ENCODE measurements at regions not wholly inside any gene's neighbourhood (a gene's known extent, or its start where the extent isn't known, plus 50 kb on each side); places are given as distances from the start of the nearest gene placed in this dataset.

GRCh38 chr5:32498484-32498883 is 53.9 kb upstream of the ZFR start:
- Histone ChIP-seq H3K9me3 (ENCODE audit: low read length) (no peaks in the 10 kb centered on the region), H3K4me1 (ENCODE audit: insufficient read depth, low read length, severe bottlenecking) (no peaks in the 10 kb centered on the region), H3K9ac (ENCODE audit: low read length) (no peak overlapping the region), H3F3A (ENCODE audit: insufficient read depth, low read length) (no peaks in the 10 kb centered on the region), H3K27ac (ENCODE audit: low read depth, low read length, poor library complexity, severe bottlenecking) (no peak overlapping the region), H3K9me2 (ENCODE audit: low read depth, low read length) (no peaks in the 10 kb centered on the region), H3K4me3 (ENCODE audit: low read depth, low read length, poor library complexity, severe bottlenecking) (no peak overlapping the region), H3K36me3 (ENCODE audit: insufficient read depth, low read length) (no peaks in the 10 kb centered on the region), H4K20me1 (ENCODE audit: insufficient read depth, low read length) (no peaks in the 10 kb centered on the region), H3K4me2 (ENCODE audit: low read length) (no peak overlapping the region), H2AFZ (ENCODE audit: low read length) (no peak overlapping the region), H3K79me2 (ENCODE audit: insufficient read depth, low read length) (no peaks in the 10 kb centered on the region), H3K27me3 (ENCODE audit: insufficient read depth, low read length) (0 out of 2 replicates have a peak, but pooled peaks cover 5% of the 10 kb centered on the region)
- TF ChIP-seq CTCF (IDR thresholded peaks at IDR 0.05; ENCODE audit: low read length), result no peak
- TF ChIP-seq EZH2 (IDR thresholded peaks at IDR 0.05; ENCODE audit: borderline replicate concordance, low read length), result no peak

GRCh38 chr5:32496104-32496503 is 51.6 kb upstream of the ZFR start:
- no peaks in the 10 kb centered on the region for H3K9me3 ChIP-seq (ENCODE audit: low read length)
- H3K9me2 ChIP-seq (ENCODE audit: low read depth, low read length), result no peaks in the 10 kb centered on the region
- no peak overlapping the region for H2AFZ ChIP-seq (ENCODE audit: low read length)
- H3F3A ChIP-seq (ENCODE audit: insufficient read depth, low read length), result no peaks in the 10 kb centered on the region
- no peaks in the 10 kb centered on the region for H4K20me1 ChIP-seq (ENCODE audit: insufficient read depth, low read length)
- no peak overlapping the region for H3K9ac ChIP-seq (ENCODE audit: low read length)
- H3K4me1 ChIP-seq (ENCODE audit: insufficient read depth, low read length, severe bottlenecking), result no peaks in the 10 kb centered on the region
- H3K27ac ChIP-seq (ENCODE audit: low read depth, low read length, poor library complexity, severe bottlenecking), result no peak overlapping the region
- no peak overlapping the region for H3K4me2 ChIP-seq (ENCODE audit: low read length)
- no peaks in the 10 kb centered on the region for H3K79me2 ChIP-seq (ENCODE audit: insufficient read depth, low read length)
- 0 out of 2 replicates have a peak, but pooled peaks cover 5% of the 10 kb centered on the region for H3K27me3 ChIP-seq (ENCODE audit: insufficient read depth, low read length)
- H3K4me3 ChIP-seq (ENCODE audit: low read depth, low read length, poor library complexity, severe bottlenecking), result no peak overlapping the region
- TF ChIP-seq CTCF (IDR thresholded peaks at IDR 0.05; ENCODE audit: low read length), result no peak
- no peak for TF ChIP-seq EZH2 (IDR thresholded peaks at IDR 0.05; ENCODE audit: borderline replicate concordance, low read length)
- no peaks in the 10 kb centered on the region for H3K36me3 ChIP-seq (ENCODE audit: insufficient read depth, low read length)

- 0 out of 2 replicates have a peak, but pooled peaks cover 5% of the 10 kb centered on the region for H3K27me3 ChIP-seq (ENCODE audit: insufficient read depth, low read length)
- H4K20me1 ChIP-seq (ENCODE audit: insufficient read depth, low read length), result no peaks in the 10 kb centered on the region
- H3K9ac ChIP-seq (ENCODE audit: low read length), result no peak overlapping the region
- H3K27ac ChIP-seq (ENCODE audit: low read depth, low read length, poor library complexity, severe bottlenecking), result no peak overlapping the region
- H3K9me3 ChIP-seq (ENCODE audit: low read length), result no peaks in the 10 kb centered on the region
- H3K4me1 ChIP-seq (ENCODE audit: insufficient read depth, low read length, severe bottlenecking), result no peaks in the 10 kb centered on the region
- H3F3A ChIP-seq (ENCODE audit: insufficient read depth, low read length), result no peaks in the 10 kb centered on the region
- no peaks in the 10 kb centered on the region for H3K9me2 ChIP-seq (ENCODE audit: low read depth, low read length)
- no peak overlapping the region for H3K4me2 ChIP-seq (ENCODE audit: low read length)
- H3K36me3 ChIP-seq (ENCODE audit: insufficient read depth, low read length), result no peaks in the 10 kb centered on the region
- TF ChIP-seq CTCF (IDR thresholded peaks at IDR 0.05; ENCODE audit: low read length) (no peak), EZH2 (IDR thresholded peaks at IDR 0.05; ENCODE audit: borderline replicate concordance, low read length) (no peak)
- no peak overlapping the region for H2AFZ ChIP-seq (ENCODE audit: low read length)
- H3K79me2 ChIP-seq (ENCODE audit: insufficient read depth, low read length), result no peaks in the 10 kb centered on the region
- H3K4me3 ChIP-seq (ENCODE audit: low read depth, low read length, poor library complexity, severe bottlenecking), result no peak overlapping the region
Measured at GRCh38 chr5:32494827-32495226, 50.3 kb upstream of the ZFR start.

Measured in OCI-LY1 (cell line).